HEK293T (cell line): ENCODE measurements at regions not wholly inside any gene's neighbourhood (a gene's known extent, or its start where the extent isn't known, plus 50 kb on each side); places are given as distances from the start of the nearest gene placed in this dataset.

Experiments used
- BHLHE40 ChIP-seq: fragments of 450-650 bp; IDR thresholded peaks from 2 replicates; pipeline ENCODE4 v1.6.1; 2016; ENCODE audit warnings: mild to moderate bottlenecking, moderate library complexity, borderline replicate concordance
- LEF1 ChIP-seq: fragments of 450-650 bp; IDR thresholded peaks from 2 replicates; pipeline ENCODE4 v1.6.1; 2017; ENCODE audit warnings: mild to moderate bottlenecking, borderline replicate concordance
- PKNOX1 ChIP-seq: fragments of 450-650 bp; IDR thresholded peaks from 2 replicates; pipeline ENCODE4 v1.6.1; 2016
- SP1 ChIP-seq: fragments of 450-650 bp; IDR thresholded peaks from 2 replicates; pipeline ENCODE4 v1.6.1; 2017
- SUZ12 ChIP-seq: fragments of 450-650 bp; IDR thresholded peaks from 2 replicates; pipeline ENCODE4 v1.6.1; 2016; ENCODE audit warnings: mild to moderate bottlenecking

- no peak for TF ChIP-seq BHLHE40
- TF ChIP-seq SUZ12 = no peak
- no peak for TF ChIP-seq PKNOX1
- TF ChIP-seq LEF1 = no peak
- TF ChIP-seq SP1 = no peak
Measured at GRCh38 chr5:175120412-175120811, 323.6 kb downstream of the DRD1 start.
